Keratinocyte (primary cell): ENCODE measurements at regions not wholly inside any gene's neighbourhood (a gene's known extent, or its start where the extent isn't known, plus 50 kb on each side); places are given as distances from the start of the nearest gene placed in this dataset.
"Not testable (repeated sequence)": the region's sequence is repeated elsewhere in the genome, so short reads cannot be mapped to it uniquely, and the experiment has no call there.

Experiments used
- DNase-seq: peaks from one replicate; pipeline ENCODE4 v3.0.0-alpha.2; 2011; ENCODE audit warnings: low read depth, missing footprints, low spot score
- FAIRE-seq: peaks from 2 replicates; lab custom pipeline; 2011; peaks lifted over from hg19 to GRCh38; lab: Jason Lieb, UNC
- H2AFZ ChIP-seq: 2 replicates; pipeline ENCODE4 v1.6.0; 2012; ENCODE audit warnings: low read length, control low read depth, inconsistent platforms; ENCODE audit not compliant: control insufficient read depth
- H3K27ac ChIP-seq: 2 replicates; pipeline ENCODE4 v1.5.1; 2011; ENCODE audit warnings: low read length; ENCODE audit not compliant: control insufficient read depth, insufficient read depth
- H3K27me3 ChIP-seq: 3 replicates; pipeline ENCODE4 v1.6.0; 2011; ENCODE audit warnings: low read length; ENCODE audit not compliant: control insufficient read depth, insufficient read depth; ENCODE audit errors: extremely low read depth
- H3K36me3 ChIP-seq, 2 experiments: 2 replicates in 1 of 2; 3 replicates in 1 of 2; pipeline ENCODE4 v1.5.1; 2011; ENCODE audit warnings: low read length in 2 of 2, mild to moderate bottlenecking in 1 of 2; ENCODE audit not compliant: control insufficient read depth in 2 of 2, insufficient read depth in 2 of 2; ENCODE audit errors: extremely low read depth in 1 of 2
- H3K4me1 ChIP-seq: 3 replicates; pipeline ENCODE4 v1.5.1; 2011; ENCODE audit warnings: low read length; ENCODE audit not compliant: control insufficient read depth, insufficient read depth; ENCODE audit errors: extremely low read depth
- H3K4me2 ChIP-seq: 3 replicates; pipeline ENCODE4 v1.6.0; 2011; ENCODE audit warnings: low read depth, low read length; ENCODE audit not compliant: control insufficient read depth, insufficient read depth; ENCODE audit errors: extremely low read depth
- H3K4me3 ChIP-seq, 3 experiments: fragments of 200-600 bp in 1 of 3; sonication (generic) in 1 of 3; 2 replicates in 2 of 3; 3 replicates in 1 of 3; pipeline ENCODE4 v1.5.1; 2011 to 2016; ENCODE audit warnings: low read length in 3 of 3, mild to moderate bottlenecking in 3 of 3, control low read depth in 2 of 3, inconsistent platforms in 1 of 3, low read depth in 1 of 3, mixed read lengths in 1 of 3, mixed run types in 1 of 3, moderate library complexity in 1 of 3; ENCODE audit not compliant: control insufficient read depth in 2 of 3, insufficient read depth in 2 of 3; ENCODE audit errors: extremely low read depth in 1 of 3
- H3K79me2 ChIP-seq: 2 replicates; pipeline ENCODE4 v1.6.0; 2012; ENCODE audit warnings: low read length; ENCODE audit not compliant: control insufficient read depth, insufficient read depth
- H3K9ac ChIP-seq: 3 replicates; pipeline ENCODE4 v1.6.0; 2011; ENCODE audit warnings: low read length; ENCODE audit not compliant: control insufficient read depth, insufficient read depth; ENCODE audit errors: extremely low read depth
- H3K9me1 ChIP-seq: 3 replicates; pipeline ENCODE4 v1.6.0; 2011; ENCODE audit warnings: low read length; ENCODE audit not compliant: control insufficient read depth, insufficient read depth; ENCODE audit errors: extremely low read depth
- H3K9me3 ChIP-seq: 2 replicates; pipeline ENCODE4 v1.5.1; 2012; ENCODE audit warnings: low read depth, low read length; ENCODE audit not compliant: control insufficient read depth
- H4K20me1 ChIP-seq: 3 replicates; pipeline ENCODE4 v1.6.0; 2011; ENCODE audit warnings: low read length; ENCODE audit not compliant: control insufficient read depth, insufficient read depth; ENCODE audit errors: extremely low read depth
- dilution Hi-C: fragments of 300-500 bp; cut with MboI; formaldehyde crosslinking; loops from one replicate; pipeline ENCODE4 v1.7.0; 2020; ENCODE audit warnings: low sequenced_read_pairs; ENCODE audit not compliant: extremely low pct_ligation_motif_present

GRCh38 chr9:42306625-42307024 is 123.2 kb downstream of the SPATA31A6 start:
- H3K79me2 ChIP-seq, H3K27me3 ChIP-seq, H3K27ac ChIP-seq, H3K9me3 ChIP-seq, H3K9me1 ChIP-seq, H2AFZ ChIP-seq, H3K4me1 ChIP-seq, H4K20me1 ChIP-seq, DNase-seq, H3K36me3 ChIP-seq, dilution Hi-C loops, H3K9ac ChIP-seq, FAIRE-seq, H3K4me3 ChIP-seq, H3K4me2 ChIP-seq: not testable (repeated sequence)

- H2AFZ ChIP-seq, H3K4me1 ChIP-seq, H3K9me1 ChIP-seq, H3K79me2 ChIP-seq, dilution Hi-C loops, H4K20me1 ChIP-seq, H3K4me2 ChIP-seq, H3K9me3 ChIP-seq, H3K9ac ChIP-seq, H3K36me3 ChIP-seq, FAIRE-seq, H3K27ac ChIP-seq, H3K4me3 ChIP-seq, DNase-seq, H3K27me3 ChIP-seq: not testable (repeated sequence)
Measured at GRCh38 chr9:42307449-42307848, 124.0 kb downstream of the SPATA31A6 start.

- H2AFZ ChIP-seq, H3K9me1 ChIP-seq, DNase-seq, H3K4me2 ChIP-seq, H3K36me3 ChIP-seq, H3K79me2 ChIP-seq, H3K27ac ChIP-seq, H3K27me3 ChIP-seq, dilution Hi-C loops, H4K20me1 ChIP-seq, H3K9ac ChIP-seq, H3K4me3 ChIP-seq, H3K4me1 ChIP-seq, FAIRE-seq, H3K9me3 ChIP-seq: not testable (repeated sequence)
Measured at GRCh38 chr9:42310972-42311371, 127.5 kb downstream of the SPATA31A6 start.

GRCh38 chr9:42316026-42316425 is 132.6 kb downstream of the SPATA31A6 start:
- H2AFZ ChIP-seq, dilution Hi-C loops, H3K36me3 ChIP-seq, H3K4me1 ChIP-seq, H3K9ac ChIP-seq, H3K4me3 ChIP-seq, H3K9me1 ChIP-seq, H3K9me3 ChIP-seq, H3K27ac ChIP-seq, DNase-seq, H4K20me1 ChIP-seq, FAIRE-seq, H3K79me2 ChIP-seq, H3K27me3 ChIP-seq, H3K4me2 ChIP-seq: not testable (repeated sequence)

GRCh38 chr9:42317677-42318076 is 134.2 kb downstream of the SPATA31A6 start:
- FAIRE-seq, H3K9me1 ChIP-seq, H3K9ac ChIP-seq, H3K79me2 ChIP-seq, H3K27ac ChIP-seq, H3K4me2 ChIP-seq, H3K4me3 ChIP-seq, H3K9me3 ChIP-seq, H3K36me3 ChIP-seq, H3K4me1 ChIP-seq, H4K20me1 ChIP-seq, H2AFZ ChIP-seq, dilution Hi-C loops, DNase-seq, H3K27me3 ChIP-seq: not testable (repeated sequence)
